ENCODE measurements at regions not wholly inside any gene's neighbourhood (a gene's known extent, or its start where the extent isn't known, plus 50 kb on each side); places are given as distances from the start of the nearest gene placed in this dataset.

DNA sequence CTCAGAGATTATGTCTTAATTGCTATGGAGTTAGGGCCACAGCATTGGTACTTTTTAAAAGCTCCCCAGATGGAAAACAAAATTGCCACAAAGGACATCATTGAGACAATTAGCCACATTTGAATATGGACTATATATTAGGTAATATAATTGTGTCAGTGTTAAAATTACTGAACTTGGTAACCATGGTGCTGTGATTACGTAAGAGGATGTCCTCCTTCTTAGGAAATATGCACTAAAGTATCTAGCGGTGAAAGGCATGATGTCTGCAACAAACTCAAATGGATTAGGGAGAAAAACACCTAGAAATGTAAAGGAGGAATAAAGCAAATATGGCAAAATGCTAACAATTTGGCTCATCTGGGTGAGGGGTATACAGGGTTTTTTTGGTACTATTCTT lies 89.9 kb upstream of the PAK3 start:
- TF ChIP-seq TCF7L2 (IDR thresholded peaks at IDR 0.05; ENCODE audit: low read depth, low read length), result no peak
- in situ Hi-C loops (cut with HindIII; ENCODE audit: low pct_unique_long_range_greater_than_20kb, low sequenced_read_pairs), result no loop called here
- Histone ChIP-seq H3K36me3 (ENCODE audit: control insufficient read depth, insufficient read depth, low read length) (no peaks in the 10 kb centered on the region), H3K4me3 (ENCODE audit: low read depth in 2 of 2, low read length in 2 of 2) (no peak overlapping the region), H3K27ac (ENCODE audit: low read length) (no peak overlapping the region), H3K27me3 (ENCODE audit: control insufficient read depth, insufficient read depth, low read length) (no peaks in the 10 kb centered on the region), H3K4me1 (ENCODE audit: control insufficient read depth, insufficient read depth, low read length) (no peaks in the 10 kb centered on the region), H3K9me3 (ENCODE audit: control insufficient read depth, insufficient read depth, low read depth, low read length) (no peaks in the 10 kb centered on the region)
- ChIA-PET CTCF (no interaction called here), POLR2A (no interaction called here)
- DNase-seq (ENCODE audit: low read depth, low spot score) (no peak), ATAC-seq (no peak)
- BruUV-seq (replicated peaks), result no TSS peak
- intact Hi-C loops (cut with micrococcal nuclease; ENCODE audit: unreplicated experiment), result no loop called here

DNA sequence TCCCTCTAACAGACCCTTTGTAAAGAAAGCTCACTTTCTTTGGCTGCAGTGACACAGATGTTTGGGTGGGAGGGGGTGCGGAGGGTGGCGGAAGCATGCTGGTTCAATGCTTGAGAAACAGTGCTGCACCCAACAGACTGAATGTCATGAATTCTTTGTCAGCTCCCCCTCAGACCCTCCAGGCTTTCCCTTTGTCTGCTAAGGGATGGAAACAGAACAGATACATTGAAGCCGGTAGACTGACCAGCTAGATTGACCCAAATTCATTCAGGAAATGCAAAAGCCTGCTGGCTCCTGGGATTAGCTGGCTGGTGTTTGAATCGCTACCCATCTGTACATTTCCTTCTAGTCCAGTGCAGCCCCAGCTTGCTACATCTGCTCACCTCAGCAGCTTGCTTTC lies 90.8 kb upstream of the PAK3 start:
- ATAC-seq (no peak), DNase-seq (ENCODE audit: low read depth, low spot score) (no peak)
- H3K4me1 ChIP-seq (ENCODE audit: control insufficient read depth, insufficient read depth, low read length), result no peaks in the 10 kb centered on the region
- no peaks in the 10 kb centered on the region for H3K9me3 ChIP-seq (ENCODE audit: control insufficient read depth, insufficient read depth, low read depth, low read length)
- no peaks in the 10 kb centered on the region for H3K36me3 ChIP-seq (ENCODE audit: control insufficient read depth, insufficient read depth, low read length)
- TF ChIP-seq, protein P1, sequence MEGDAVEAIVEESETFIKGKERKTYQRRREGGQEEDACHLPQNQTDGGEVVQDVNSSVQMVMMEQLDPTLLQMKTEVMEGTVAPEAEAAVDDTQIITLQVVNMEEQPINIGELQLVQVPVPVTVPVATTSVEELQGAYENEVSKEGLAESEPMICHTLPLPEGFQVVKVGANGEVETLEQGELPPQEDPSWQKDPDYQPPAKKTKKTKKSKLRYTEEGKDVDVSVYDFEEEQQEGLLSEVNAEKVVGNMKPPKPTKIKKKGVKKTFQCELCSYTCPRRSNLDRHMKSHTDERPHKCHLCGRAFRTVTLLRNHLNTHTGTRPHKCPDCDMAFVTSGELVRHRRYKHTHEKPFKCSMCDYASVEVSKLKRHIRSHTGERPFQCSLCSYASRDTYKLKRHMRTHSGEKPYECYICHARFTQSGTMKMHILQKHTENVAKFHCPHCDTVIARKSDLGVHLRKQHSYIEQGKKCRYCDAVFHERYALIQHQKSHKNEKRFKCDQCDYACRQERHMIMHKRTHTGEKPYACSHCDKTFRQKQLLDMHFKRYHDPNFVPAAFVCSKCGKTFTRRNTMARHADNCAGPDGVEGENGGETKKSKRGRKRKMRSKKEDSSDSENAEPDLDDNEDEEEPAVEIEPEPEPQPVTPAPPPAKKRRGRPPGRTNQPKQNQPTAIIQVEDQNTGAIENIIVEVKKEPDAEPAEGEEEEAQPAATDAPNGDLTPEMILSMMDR (IDR thresholded peaks at IDR 0.05), result no peak
- TF ChIP-seq SIN3A (IDR thresholded peaks at IDR 0.05; ENCODE audit: borderline replicate concordance, insufficient read depth, low read depth, low read length), result no peak
- TF ChIP-seq POLR2AphosphoS5 (IDR thresholded peaks at IDR 0.05; ENCODE audit: low read depth, low read length), result no peak
- no peak for TF ChIP-seq REST (IDR thresholded peaks at IDR 0.05; ENCODE audit: insufficient read depth in 1 of 2, low read depth in 2 of 2, low read length in 1 of 2)
- TF ChIP-seq TCF7L2 (IDR thresholded peaks at IDR 0.05; ENCODE audit: low read depth, low read length), result no peak
- intact Hi-C loops (cut with micrococcal nuclease; ENCODE audit: unreplicated experiment) (no loop called here), in situ Hi-C loops (cut with HindIII; ENCODE audit: low pct_unique_long_range_greater_than_20kb, low sequenced_read_pairs) (no loop called here)
- H3K27me3 ChIP-seq (ENCODE audit: control insufficient read depth, insufficient read depth, low read length), result no peaks in the 10 kb centered on the region
- no peak overlapping the region for H3K4me3 ChIP-seq (ENCODE audit: low read depth in 2 of 2, low read length in 2 of 2)
- BruUV-seq (replicated peaks), result no TSS peak
- no peak overlapping the region for H3K27ac ChIP-seq (ENCODE audit: low read length)
- ChIA-PET POLR2A (no interaction called here), CTCF (no interaction called here)

DNA sequence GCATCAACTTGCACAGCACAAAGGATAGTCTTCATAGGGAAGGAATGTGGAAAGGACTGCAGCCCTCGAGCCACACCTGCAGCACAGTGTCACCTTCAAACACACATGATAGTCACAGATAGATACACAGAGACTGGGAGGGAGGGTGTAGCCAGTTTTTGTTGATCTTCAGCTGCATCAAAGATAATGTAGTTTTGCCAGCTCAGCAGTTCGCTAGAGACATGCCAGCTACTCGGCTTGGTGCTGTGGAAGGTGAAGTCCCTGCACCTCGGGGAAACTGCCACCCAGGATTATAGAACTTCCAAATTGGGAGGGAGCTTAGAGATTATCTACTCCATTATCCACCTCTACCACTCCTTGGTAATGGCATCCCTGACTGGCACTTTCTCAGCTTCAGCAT lies 92.9 kb upstream of the PAK3 start:
- ChIA-PET POLR2A (no interaction called here), CTCF (no interaction called here)
- ATAC-seq, result no peak
- H3K27ac ChIP-seq (ENCODE audit: low read length), result no peak overlapping the region
- H3K9me3 ChIP-seq (ENCODE audit: control insufficient read depth, insufficient read depth, low read depth, low read length), result no peaks in the 10 kb centered on the region
- H3K4me1 ChIP-seq (ENCODE audit: control insufficient read depth, insufficient read depth, low read length), result no peaks in the 10 kb centered on the region
- no TSS peak for BruUV-seq (replicated peaks)
- in situ Hi-C loops (cut with HindIII; ENCODE audit: low pct_unique_long_range_greater_than_20kb, low sequenced_read_pairs) (no loop called here), intact Hi-C loops (cut with micrococcal nuclease; ENCODE audit: unreplicated experiment) (no loop called here)
- H3K27me3 ChIP-seq (ENCODE audit: control insufficient read depth, insufficient read depth, low read length), result no peaks in the 10 kb centered on the region
- TF ChIP-seq SIN3A (IDR thresholded peaks at IDR 0.05; ENCODE audit: borderline replicate concordance, insufficient read depth, low read depth, low read length) (no peak), REST (IDR thresholded peaks at IDR 0.05; ENCODE audit: insufficient read depth in 1 of 2, low read depth in 2 of 2, low read length in 1 of 2) (no peak), POLR2AphosphoS5 (IDR thresholded peaks at IDR 0.05; ENCODE audit: low read depth, low read length) (no peak), TCF7L2 (IDR thresholded peaks at IDR 0.05; ENCODE audit: low read depth, low read length) (no peak)
- TF ChIP-seq, protein P1 (IDR thresholded peaks at IDR 0.05), result no peak
- no peaks in the 10 kb centered on the region for H3K36me3 ChIP-seq (ENCODE audit: control insufficient read depth, insufficient read depth, low read length)
- DNase-seq (ENCODE audit: low read depth, low spot score), result no peak
- no peak overlapping the region for H3K4me3 ChIP-seq (ENCODE audit: low read depth in 2 of 2, low read length in 2 of 2)

Measured in Panc1 (cell line).